ENCODE measurements at regions not wholly inside any gene's neighbourhood (a gene's known extent, or its start where the extent isn't known, plus 50 kb on each side); places are given as distances from the start of the nearest gene placed in this dataset.

DNA sequence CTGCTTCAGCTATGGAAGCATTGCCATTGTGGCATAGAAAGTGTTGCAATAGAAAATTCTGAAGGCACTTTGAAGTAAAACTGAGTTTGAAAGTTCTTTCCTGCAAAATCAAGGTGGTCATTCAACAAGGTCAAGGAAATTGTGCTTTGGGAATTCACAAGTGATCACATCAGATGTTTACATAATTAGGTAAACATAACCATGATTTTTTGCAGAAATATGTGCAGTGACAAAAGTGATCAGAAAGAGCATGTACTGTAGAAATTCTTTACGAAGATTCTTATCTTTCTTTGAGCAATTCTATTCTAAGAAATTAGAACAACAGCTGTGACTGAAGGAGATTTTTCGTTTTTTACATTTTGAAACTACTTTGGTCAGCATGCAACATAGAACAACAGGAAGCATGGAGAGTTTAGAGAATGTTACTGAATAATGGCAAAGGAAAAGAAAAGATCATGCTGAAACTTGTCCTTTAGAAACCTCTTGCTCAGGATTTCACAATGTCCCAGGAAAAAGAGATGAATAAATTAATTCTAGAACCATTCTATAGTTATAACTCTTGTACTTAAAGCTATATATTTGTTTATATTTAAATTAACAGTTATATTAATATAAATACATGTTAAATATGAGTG lies 643.4 kb upstream of the ARPP21 start:
- H3K4me3 ChIP-seq (ENCODE audit: low read depth, low read length): no peak overlapping the region
- TF ChIP-seq, protein P1, sequence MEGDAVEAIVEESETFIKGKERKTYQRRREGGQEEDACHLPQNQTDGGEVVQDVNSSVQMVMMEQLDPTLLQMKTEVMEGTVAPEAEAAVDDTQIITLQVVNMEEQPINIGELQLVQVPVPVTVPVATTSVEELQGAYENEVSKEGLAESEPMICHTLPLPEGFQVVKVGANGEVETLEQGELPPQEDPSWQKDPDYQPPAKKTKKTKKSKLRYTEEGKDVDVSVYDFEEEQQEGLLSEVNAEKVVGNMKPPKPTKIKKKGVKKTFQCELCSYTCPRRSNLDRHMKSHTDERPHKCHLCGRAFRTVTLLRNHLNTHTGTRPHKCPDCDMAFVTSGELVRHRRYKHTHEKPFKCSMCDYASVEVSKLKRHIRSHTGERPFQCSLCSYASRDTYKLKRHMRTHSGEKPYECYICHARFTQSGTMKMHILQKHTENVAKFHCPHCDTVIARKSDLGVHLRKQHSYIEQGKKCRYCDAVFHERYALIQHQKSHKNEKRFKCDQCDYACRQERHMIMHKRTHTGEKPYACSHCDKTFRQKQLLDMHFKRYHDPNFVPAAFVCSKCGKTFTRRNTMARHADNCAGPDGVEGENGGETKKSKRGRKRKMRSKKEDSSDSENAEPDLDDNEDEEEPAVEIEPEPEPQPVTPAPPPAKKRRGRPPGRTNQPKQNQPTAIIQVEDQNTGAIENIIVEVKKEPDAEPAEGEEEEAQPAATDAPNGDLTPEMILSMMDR (IDR thresholded peaks at IDR 0.05; ENCODE audit: insufficient read depth, low read length, severe bottlenecking): no peak
- no peaks in the 10 kb centered on the region for H3K27me3 ChIP-seq (ENCODE audit: control insufficient read depth, insufficient read depth, low read length)
- FAIRE-seq: no peak
- no peaks in the 10 kb centered on the region for H3K36me3 ChIP-seq (ENCODE audit: control insufficient read depth, insufficient read depth, low read length)
- DNase-seq (ENCODE audit: low read depth): peak; percentile 81

DNA sequence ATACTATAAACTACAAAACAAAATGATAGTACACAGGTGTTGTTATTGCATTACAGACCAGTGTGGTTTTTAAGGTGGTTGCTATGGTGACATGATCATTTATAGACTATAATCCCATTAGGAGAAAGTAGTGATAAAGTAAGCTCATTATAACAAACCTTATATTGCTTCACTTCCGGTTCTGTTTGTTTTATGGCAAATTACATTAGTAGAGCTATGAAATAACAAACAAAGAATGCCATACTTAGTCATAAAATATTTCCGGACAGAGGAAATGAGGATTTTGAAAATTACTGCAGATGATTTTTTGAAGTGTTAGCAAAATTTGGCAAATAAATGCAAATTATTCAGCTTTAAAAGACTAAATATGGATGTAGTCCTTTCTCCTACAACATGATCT lies 640.4 kb upstream of the ARPP21 start:
- H3K4me3 ChIP-seq (ENCODE audit: low read depth, low read length): no peak overlapping the region
- no peaks in the 10 kb centered on the region for H3K36me3 ChIP-seq (ENCODE audit: control insufficient read depth, insufficient read depth, low read length)
- no peak for FAIRE-seq
- H3K27me3 ChIP-seq (ENCODE audit: control insufficient read depth, insufficient read depth, low read length): no peaks in the 10 kb centered on the region
- TF ChIP-seq, protein P1 (IDR thresholded peaks at IDR 0.05; ENCODE audit: insufficient read depth, low read length, severe bottlenecking): no peak
- DNase-seq (ENCODE audit: low read depth): peak; percentile 63

DNA sequence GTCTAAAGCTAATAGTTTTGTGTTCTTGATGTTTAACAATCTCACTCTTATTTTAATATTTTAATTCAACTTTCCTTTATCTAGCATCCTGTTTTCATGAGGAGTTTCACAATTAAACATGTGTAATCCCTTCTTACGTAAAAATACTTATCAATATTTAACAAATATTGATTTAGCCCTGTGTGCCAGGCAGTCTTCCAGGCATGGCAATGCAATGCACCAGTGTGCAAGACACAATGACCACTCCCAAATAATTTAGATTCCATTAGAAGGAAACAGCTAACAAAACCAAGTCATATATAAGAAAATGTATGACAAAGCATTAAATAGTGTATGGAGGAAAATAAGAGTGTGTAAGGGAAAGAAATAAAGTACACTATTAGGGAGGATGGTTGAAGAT lies 627.1 kb upstream of the ARPP21 start:
- FAIRE-seq (no peak), DNase-seq (ENCODE audit: low read depth) (no peak)
- Histone ChIP-seq H3K27me3 (ENCODE audit: control insufficient read depth, insufficient read depth, low read length) (no peaks in the 10 kb centered on the region), H3K4me3 (ENCODE audit: low read depth, low read length) (no peak overlapping the region), H3K36me3 (ENCODE audit: control insufficient read depth, insufficient read depth, low read length) (no peaks in the 10 kb centered on the region)
- TF ChIP-seq, protein P1 (IDR thresholded peaks at IDR 0.05; ENCODE audit: insufficient read depth, low read length, severe bottlenecking): no peak

DNA sequence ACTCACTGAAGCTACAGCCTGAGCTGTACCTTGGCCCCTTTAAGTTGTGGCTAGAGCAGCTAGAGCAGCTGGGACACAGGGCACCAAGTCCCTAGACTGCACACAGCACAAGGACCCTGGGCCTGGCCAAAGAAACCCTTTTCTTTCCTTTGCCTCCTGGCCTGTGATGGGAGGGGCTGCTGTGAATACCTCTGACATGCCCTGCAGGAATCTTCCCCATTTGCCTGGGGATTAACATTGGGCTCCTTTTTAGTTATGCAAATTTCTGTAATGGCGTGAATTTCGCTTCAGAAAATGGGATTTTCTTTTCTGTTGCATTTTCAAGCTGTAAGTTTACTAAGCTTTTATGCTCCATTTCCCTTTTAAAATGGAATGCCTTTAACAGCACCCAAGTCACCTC lies 611.2 kb upstream of the ARPP21 start:
- H3K27me3 ChIP-seq (ENCODE audit: control insufficient read depth, insufficient read depth, low read length): no peaks in the 10 kb centered on the region
- DNase-seq (ENCODE audit: low read depth) (no peak), FAIRE-seq (no peak)
- no peak overlapping the region for H3K4me3 ChIP-seq (ENCODE audit: low read depth, low read length)
- TF ChIP-seq, protein P1 (IDR thresholded peaks at IDR 0.05; ENCODE audit: insufficient read depth, low read length, severe bottlenecking): no peak
- no peaks in the 10 kb centered on the region for H3K36me3 ChIP-seq (ENCODE audit: control insufficient read depth, insufficient read depth, low read length)

DNA sequence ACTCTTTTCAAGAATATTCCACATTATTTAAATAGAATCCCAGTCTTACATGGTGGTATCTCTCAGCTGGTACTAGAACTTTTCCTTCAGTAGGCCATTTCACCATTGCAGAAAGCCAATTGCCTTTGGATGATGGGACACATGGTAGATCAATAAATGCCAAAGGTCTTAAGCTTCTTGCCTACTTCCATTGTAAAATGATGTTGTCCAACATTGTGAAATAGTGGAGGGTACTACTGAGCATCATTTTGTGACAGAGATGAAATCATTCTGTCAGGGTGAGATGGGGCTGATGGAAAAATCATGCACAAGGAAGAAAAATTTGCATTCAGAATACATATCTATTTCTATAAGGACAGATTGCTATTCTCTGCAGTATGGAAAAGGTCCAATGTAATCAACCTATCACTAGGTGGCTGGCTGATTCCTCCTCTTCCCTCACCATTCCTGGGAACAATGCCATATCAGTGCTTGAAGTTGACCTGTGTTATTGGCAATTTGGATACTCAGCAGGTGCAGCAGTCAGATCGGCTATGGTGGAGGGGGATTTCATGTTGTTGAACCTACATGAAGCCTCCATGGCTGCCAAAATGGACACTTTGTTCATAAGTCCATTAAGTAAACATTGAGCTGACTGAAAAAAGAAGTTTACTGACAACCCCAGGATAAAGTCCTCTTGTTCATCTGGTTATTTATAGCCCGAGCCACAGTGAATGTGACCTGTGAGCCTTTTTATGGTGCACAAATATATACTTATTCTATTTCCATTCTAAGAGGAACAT lies 596.9 kb upstream of the ARPP21 start:
- TF ChIP-seq, protein P1 (IDR thresholded peaks at IDR 0.05; ENCODE audit: insufficient read depth, low read length, severe bottlenecking): no peak

More for the DNA sequence above, 596.9 kb upstream of the ARPP21 start:
- no peak for FAIRE-seq
- H3K27me3 ChIP-seq (ENCODE audit: control insufficient read depth, insufficient read depth, low read length): no peaks in the 10 kb centered on the region
- no peak for DNase-seq (ENCODE audit: low read depth)
- no peak overlapping the region for H3K4me3 ChIP-seq (ENCODE audit: low read depth, low read length)
- H3K36me3 ChIP-seq (ENCODE audit: control insufficient read depth, insufficient read depth, low read length): no peaks in the 10 kb centered on the region
